B cell (primary cell): ENCODE measurements at regions not wholly inside any gene's neighbourhood (a gene's known extent, or its start where the extent isn't known, plus 50 kb on each side); places are given as distances from the start of the nearest gene placed in this dataset.

ENCODE experiments used
- ATAC-seq: fragments of 200-7000 bp; cut with Tn5 transposase; one replicate; pipeline ENCODE4 v1.10.0; 2021; ENCODE audit warnings: low read depth, mild to moderate bottlenecking, moderate number of reproducible peaks, moderate library complexity
- CTCF ChIA-PET: fragments of 350-600 bp; sonication (Branson Sonifier 250); formaldehyde crosslinking; loops from one replicate; lab custom pipeline; 2021; ENCODE audit warnings: antibody characterized with exemption, inconsistent platforms; lab: Charles Lee
- POLR2A ChIA-PET: fragments of 350-600 bp; sonication (Branson Sonifier 250); formaldehyde crosslinking; loops from one replicate; lab custom pipeline; 2021; ENCODE audit warnings: antibody characterized with exemption; lab: Charles Lee
- DNase-seq: peaks from one replicate; pipeline ENCODE4 v3.0.0; 2013
- H2AFZ ChIP-seq: 2 replicates; pipeline ENCODE4 v1.6.1; 2012; ENCODE audit warnings: mild to moderate bottlenecking, low read depth, low read length; ENCODE audit not compliant: insufficient read depth, poor library complexity, severe bottlenecking
- H3K27ac ChIP-seq, 2 donors: 1 replicate in 1 of 2; 2 replicates in 1 of 2; pipeline ENCODE4 v1.5.1; 2012 to 2013; ENCODE audit warnings: low read length in 2 of 2, mild to moderate bottlenecking in 2 of 2, moderate library complexity in 1 of 2
- H3K27me3 ChIP-seq, 4 experiments: fragments of 200-600 bp in 1 of 4; sonication (generic) in 1 of 4; replicated peaks in 1 of 4; 1 replicate in 2 of 4; 2 replicates in 2 of 4; pipeline versions ENCODE4 v1.6.1 to v1.7.0; 2013 to 2016; ENCODE audit warnings: low read length in 3 of 4, mild to moderate bottlenecking in 2 of 4, mixed read lengths in 1 of 4, moderate library complexity in 1 of 4; ENCODE audit not compliant: insufficient read depth in 4 of 4, control insufficient read depth in 3 of 4; ENCODE audit errors: control extremely low read depth in 1 of 4
- H3K36me3 ChIP-seq, 2 experiments: replicated peaks in 1 of 2; 1 replicate in 1 of 2; 2 replicates in 1 of 2; pipeline versions ENCODE4 v1.6.1 to v1.7.1; 2013; ENCODE audit warnings: low read length in 1 of 2; ENCODE audit not compliant: insufficient read depth in 2 of 2, control insufficient read depth in 1 of 2; ENCODE audit errors: control extremely low read depth in 1 of 2, extremely low read depth in 1 of 2
- H3K4me1 ChIP-seq, 2 donors: fragments of 200-600 bp in 1 of 2; sonication (generic) in 1 of 2; 1 replicate in 1 of 2; 2 replicates in 1 of 2; pipeline versions ENCODE4 v1.5.1 to v1.6.1; 2013 to 2017; ENCODE audit warnings: low read length in 2 of 2; ENCODE audit not compliant: control insufficient read depth in 2 of 2, insufficient read depth in 2 of 2
- H3K4me2 ChIP-seq: replicated peaks from 2 replicates; pipeline ENCODE3; 2012; ENCODE audit warnings: mild to moderate bottlenecking, low read depth, low read length; ENCODE audit not compliant: poor library complexity, severe bottlenecking
- H3K4me3 ChIP-seq, 5 experiments: fragments of 200-600 bp in 1 of 5; sonication (generic) in 1 of 5; 1 replicate in 3 of 5; 2 replicates in 2 of 5; pipeline versions ENCODE4 v1.5.1 to v1.7.0; 2011 to 2016; ENCODE audit warnings: low read length in 4 of 5, mild to moderate bottlenecking in 4 of 5, low read depth in 2 of 5, control low read depth in 1 of 5, moderate library complexity in 1 of 5; ENCODE audit not compliant: insufficient read depth in 1 of 5; ENCODE audit errors: control extremely low read depth in 1 of 5, extremely low read depth in 1 of 5
- H3K79me2 ChIP-seq: fragments of 200-600 bp; sonication (generic); one replicate; pipeline ENCODE4 v1.6.0; 2016; ENCODE audit warnings: low read length; ENCODE audit not compliant: control insufficient read depth, insufficient read depth
- H3K9ac ChIP-seq: fragments of 200-600 bp; sonication (generic); 2 replicates; pipeline ENCODE4 v1.6.1; 2017; ENCODE audit warnings: mild to moderate bottlenecking, low read length, moderate library complexity
- H3K9me3 ChIP-seq, 3 donors: one replicate each; pipeline versions ENCODE4 v1.6.1 to v1.7.1; 2013; ENCODE audit warnings: low read length in 2 of 3; ENCODE audit not compliant: control insufficient read depth in 2 of 3, insufficient read depth in 1 of 3; ENCODE audit errors: control extremely low read depth in 1 of 3
- H4K20me1 ChIP-seq: 2 replicates; pipeline ENCODE4 v1.6.0; 2012; ENCODE audit warnings: mild to moderate bottlenecking, low read length; ENCODE audit not compliant: insufficient read depth, control insufficient read depth, poor library complexity, severe bottlenecking
- H3K27ac Mint-ChIP-seq: one replicate; pipeline ENCODE4 v1.8.0; 2021; ENCODE audit warnings: mixed read lengths
- H3K27me3 Mint-ChIP-seq: one replicate; pipeline ENCODE4 v1.8.0; 2021; ENCODE audit warnings: mixed read lengths
- H3K4me1 Mint-ChIP-seq: one replicate; pipeline ENCODE4 v1.8.0; 2021; ENCODE audit warnings: mixed read lengths
- H3K4me3 Mint-ChIP-seq: one replicate; pipeline ENCODE4 v1.8.0; 2021; ENCODE audit warnings: mixed read lengths
- H3K9me3 Mint-ChIP-seq: one replicate; pipeline ENCODE4 v1.8.0; 2022; ENCODE audit warnings: mixed read lengths; ENCODE audit not compliant: insufficient read depth
- EZH2 ChIP-seq: IDR thresholded peaks from 2 replicates; pipeline ENCODE4 v1.6.1; 2012; ENCODE audit warnings: borderline replicate concordance, low read depth, mild to moderate bottlenecking, moderate library complexity, low read length; ENCODE audit not compliant: insufficient read depth, poor library complexity, severe bottlenecking
- WGBS: methylation state at CpG from one replicate; pipeline ENCODE4 v1.1.5; 2013; ENCODE audit warnings: missing lambda C conversion rate; ENCODE audit not compliant: insufficient coverage; 5-methylcytosine and 5-hydroxymethylcytosine counted together
- intact Hi-C: fragments of 100-400 bp; cut with micrococcal nuclease; formaldehyde crosslinking; loops from one replicate; pipeline ENCODE4 v1.10.0; 2022
- TF ChIP-seq, protein P1 (sequence below): fragments of 200-600 bp; IDR thresholded peaks from one replicate; pipeline ENCODE4 v1.8.0; 2022; ENCODE audit warnings: antibody characterized with exemption, mild to moderate bottlenecking

DNA sequence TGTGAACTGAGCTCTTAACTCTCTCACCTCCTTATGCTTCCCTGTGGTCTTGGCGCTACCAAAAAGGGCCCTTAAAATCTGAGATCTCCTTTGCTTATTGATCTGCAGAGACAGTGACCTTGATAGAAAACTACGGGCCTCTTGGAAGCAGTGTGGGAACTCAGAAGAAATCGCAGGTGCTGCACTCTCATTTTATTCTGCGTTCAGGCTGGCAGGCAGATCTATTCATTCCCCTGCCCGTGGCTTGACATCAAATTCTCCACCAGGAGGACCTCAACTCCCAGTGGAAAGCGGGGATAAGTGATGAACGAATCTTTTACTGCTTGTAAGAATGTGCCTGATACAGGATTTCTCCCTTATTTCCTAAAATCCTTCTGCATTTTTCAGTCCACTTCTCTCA is 143.2 kb upstream of the SEL1L start:
- WGBS, result 82% methylated on average over 5 of the region's 7 CpGs
- no peak overlapping the region for H3K27ac ChIP-seq
- Mint-ChIP-seq H3K27me3 (peaks cover 13% of the 10 kb centered on the region), H3K27ac (no peak overlapping the region), H3K4me1 (no peaks in the 10 kb centered on the region), H3K9me3 (peaks cover 4% of the 10 kb centered on the region), H3K4me3 (no peak overlapping the region)
- no peaks in the 10 kb centered on the region for H3K4me1 ChIP-seq
- DNase-seq (no peak), ATAC-seq (no peak)
- intact Hi-C loops, result no loop called here
- no peak overlapping the region for H2AFZ ChIP-seq
- no peak overlapping the region for H3K9ac ChIP-seq
- H3K4me3 ChIP-seq, result no peak overlapping the region
- H3K27me3 ChIP-seq, result no peaks in the 10 kb centered on the region
- H3K4me2 ChIP-seq, result no peak overlapping the region
- no peak for TF ChIP-seq EZH2
- TF ChIP-seq, protein P1, sequence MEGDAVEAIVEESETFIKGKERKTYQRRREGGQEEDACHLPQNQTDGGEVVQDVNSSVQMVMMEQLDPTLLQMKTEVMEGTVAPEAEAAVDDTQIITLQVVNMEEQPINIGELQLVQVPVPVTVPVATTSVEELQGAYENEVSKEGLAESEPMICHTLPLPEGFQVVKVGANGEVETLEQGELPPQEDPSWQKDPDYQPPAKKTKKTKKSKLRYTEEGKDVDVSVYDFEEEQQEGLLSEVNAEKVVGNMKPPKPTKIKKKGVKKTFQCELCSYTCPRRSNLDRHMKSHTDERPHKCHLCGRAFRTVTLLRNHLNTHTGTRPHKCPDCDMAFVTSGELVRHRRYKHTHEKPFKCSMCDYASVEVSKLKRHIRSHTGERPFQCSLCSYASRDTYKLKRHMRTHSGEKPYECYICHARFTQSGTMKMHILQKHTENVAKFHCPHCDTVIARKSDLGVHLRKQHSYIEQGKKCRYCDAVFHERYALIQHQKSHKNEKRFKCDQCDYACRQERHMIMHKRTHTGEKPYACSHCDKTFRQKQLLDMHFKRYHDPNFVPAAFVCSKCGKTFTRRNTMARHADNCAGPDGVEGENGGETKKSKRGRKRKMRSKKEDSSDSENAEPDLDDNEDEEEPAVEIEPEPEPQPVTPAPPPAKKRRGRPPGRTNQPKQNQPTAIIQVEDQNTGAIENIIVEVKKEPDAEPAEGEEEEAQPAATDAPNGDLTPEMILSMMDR, result no peak
- peaks cover 0 to 7% (median 0%) of the 10 kb centered on the region in 3 donors for H3K9me3 ChIP-seq
- H4K20me1 ChIP-seq, result no peaks in the 10 kb centered on the region
- no peaks in the 10 kb centered on the region for H3K79me2 ChIP-seq
- ChIA-PET CTCF (no interaction called here), POLR2A (no interaction called here)
- H3K36me3 ChIP-seq, result no peaks in the 10 kb centered on the region

DNA sequence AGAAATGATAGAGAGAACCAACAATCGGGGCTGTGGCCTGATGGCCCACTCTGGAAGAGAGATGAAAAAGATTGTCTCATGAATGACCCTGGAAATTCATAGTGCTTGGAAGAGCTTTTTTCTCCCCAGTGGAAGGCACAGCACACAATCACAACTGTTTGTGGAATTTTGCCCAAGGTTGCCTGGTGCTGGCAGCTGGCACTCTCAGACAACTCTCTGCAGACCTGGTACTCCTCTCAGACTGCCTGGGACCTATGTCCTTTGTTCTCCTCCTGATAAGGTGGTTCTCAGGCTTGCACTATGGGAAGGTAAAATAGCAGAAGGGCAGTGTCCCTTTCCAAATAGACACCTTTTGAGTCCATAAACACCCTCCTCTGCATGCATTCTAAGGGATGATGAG is 144.1 kb upstream of the SEL1L start:
- ChIA-PET CTCF (no interaction called here), POLR2A (no interaction called here)
- H3K4me1 Mint-ChIP-seq, result no peaks in the 10 kb centered on the region
- Histone ChIP-seq H3K27ac (no peak overlapping the region), H4K20me1 (no peaks in the 10 kb centered on the region), H3K36me3 (no peaks in the 10 kb centered on the region), H3K9ac (no peak overlapping the region), H3K4me1 (no peaks in the 10 kb centered on the region), H3K27me3 (no peaks in the 10 kb centered on the region), H3K9me3 (peaks cover 0 to 7% (median 0%) of the 10 kb centered on the region in 3 donors), H3K79me2 (no peaks in the 10 kb centered on the region), H3K4me3 (no peak overlapping the region), H3K4me2 (no peak overlapping the region), H2AFZ (no peak overlapping the region)
- no CpG with 5 or more reads among the region's 1 CpG for WGBS
- intact Hi-C loops, result no loop called here
- DNase-seq, result no peak
- H3K27ac Mint-ChIP-seq, result no peak overlapping the region
- no peak overlapping the region for H3K4me3 Mint-ChIP-seq
- no peak for ATAC-seq
- peaks cover 13% of the 10 kb centered on the region for H3K27me3 Mint-ChIP-seq
- H3K9me3 Mint-ChIP-seq, result peaks cover 4% of the 10 kb centered on the region
- TF ChIP-seq, protein P1, result no peak
- TF ChIP-seq EZH2, result no peak
